HepG2 (cell line): ENCODE measurements at regions not wholly inside any gene's neighbourhood (a gene's known extent, or its start where the extent isn't known, plus 50 kb on each side); places are given as distances from the start of the nearest gene placed in this dataset.

ENCODE experiments used
- ATAC-seq: fragments of 200-7000 bp; cut with Tn5 transposase; 3 replicates; pipeline ENCODE4 v1.9.1; 2020; ENCODE audit warnings: mild to moderate bottlenecking, moderate library complexity
- BruUV-seq: library from RNA; stranded (reverse); fragments of 400-500 nt; replicated peaks from 2 replicates; lab custom pipeline; 2021; lab: Mats Ljungman, UMichigan
- CTCF ChIA-PET: fragments of 300-600 bp; formaldehyde crosslinking; extraction: SDS; loops from one replicate; lab custom pipeline; 2021; ENCODE audit warnings: low total read pairs, inconsistent platforms, low intra/inter-chr PET ratio; lab: Yijun Ruan, JAX
- POLR2A ChIA-PET: fragments of 350-600 bp; sonication (Branson Sonifier 250); formaldehyde crosslinking; loops from one replicate; lab custom pipeline; 2020; ENCODE audit warnings: antibody characterized with exemption, inconsistent platforms; lab: Yijun Ruan, JAX
- DNase-seq: peaks from one replicate; pipeline ENCODE4 v3.0.0-alpha.2; 2015; ENCODE audit warnings: low spot score
- FAIRE-seq: peaks from 3 replicates; lab custom pipeline; 2011; peaks lifted over from hg19 to GRCh38; lab: Jason Lieb, UNC
- H2AFZ ChIP-seq: one replicate; pipeline ENCODE4 v1.6.1; 2011; ENCODE audit warnings: low read length, inconsistent platforms
- H3K27ac ChIP-seq: fragments of 300-600 bp; 3 replicates; pipeline ENCODE4 v1.8.0; 2011; ENCODE audit warnings: mixed run types, mild to moderate bottlenecking, mixed read lengths, low read length, inconsistent platforms; ENCODE audit not compliant: insufficient read depth; ENCODE audit errors: extremely low read length
- H3K27me3 ChIP-seq, 2 experiments: fragments of 200-600 bp in 1 of 2; 2 replicates in 1 of 2; 3 replicates in 1 of 2; pipeline versions ENCODE4 v1.6.0 to v1.8.0; 2011; ENCODE audit warnings: low read length in 2 of 2, mild to moderate bottlenecking in 2 of 2, moderate library complexity in 2 of 2, inconsistent platforms in 1 of 2; ENCODE audit not compliant: insufficient read depth in 2 of 2, control insufficient read depth in 1 of 2
- H3K36me3 ChIP-seq, 2 experiments: fragments of 200-600 bp in 1 of 2; replicated peaks in 1 of 2; 2 replicates in 1 of 2; 3 replicates in 1 of 2; pipeline versions ENCODE4 v1.5.1 to v1.8.0; 2011; ENCODE audit warnings: low read length in 2 of 2, inconsistent platforms in 1 of 2; ENCODE audit not compliant: insufficient read depth in 2 of 2, control insufficient read depth in 1 of 2
- H3K4me1 ChIP-seq: 2 replicates; pipeline ENCODE4 v1.5.1; 2012; ENCODE audit warnings: low read length, inconsistent platforms; ENCODE audit not compliant: insufficient read depth
- H3K4me2 ChIP-seq: 2 replicates; pipeline ENCODE4 v1.6.0; 2011; ENCODE audit warnings: low read depth, low read length, inconsistent platforms
- H3K4me3 ChIP-seq, 3 experiments: fragments of 200-600 bp in 1 of 3; sonication (generic), shearing (Covaris generic) in 1 of 3; replicated peaks in 1 of 3; 2 replicates each; pipeline ENCODE4 v1.5.1; 2011 to 2016; ENCODE audit warnings: low read length in 3 of 3, inconsistent platforms in 2 of 3, low read depth in 2 of 3, mild to moderate bottlenecking in 2 of 3, control low read depth in 1 of 3, mixed read lengths in 1 of 3; ENCODE audit not compliant: insufficient read depth in 1 of 3
- H3K79me2 ChIP-seq: one replicate; pipeline ENCODE4 v1.6.1; 2011; ENCODE audit warnings: low read length, inconsistent platforms; ENCODE audit not compliant: insufficient read depth
- H3K9ac ChIP-seq: 2 replicates; pipeline ENCODE4 v1.6.0; 2011; ENCODE audit warnings: mild to moderate bottlenecking, low read depth, low read length, inconsistent platforms; ENCODE audit not compliant: insufficient read depth
- H3K9me3 ChIP-seq: 2 replicates; pipeline ENCODE4 v1.5.1; 2012; ENCODE audit warnings: mild to moderate bottlenecking, low read length
- H4K20me1 ChIP-seq: 2 replicates; pipeline ENCODE4 v1.6.0; 2011; ENCODE audit warnings: inconsistent platforms, mild to moderate bottlenecking, low read length, moderate library complexity; ENCODE audit not compliant: insufficient read depth
- MTA1 ChIP-seq: sonication (generic); formaldehyde crosslinking; IDR thresholded peaks from 2 replicates; pipeline ENCODE4 v1.4.0; 2020; ENCODE audit warnings: missing genetic modification reagents, mild to moderate bottlenecking, borderline replicate concordance
- MTF2 ChIP-seq: sonication (generic); formaldehyde crosslinking; IDR thresholded peaks from 2 replicates; pipeline ENCODE4 v1.5.0; 2020; ENCODE audit warnings: missing genetic modification reagents, borderline replicate concordance
- NFRKB ChIP-seq: fragments of 450-650 bp; IDR thresholded peaks from 2 replicates; pipeline ENCODE4 v1.6.1; 2017
- SNRNP70 ChIP-seq: fragments of 200-400 bp; formaldehyde crosslinking; IDR thresholded peaks from 2 replicates; pipeline ENCODE4 v1.6.1; 2017; ENCODE audit warnings: mild to moderate bottlenecking, low read depth, low read length, moderate library complexity
- ZFP36L1 ChIP-seq: sonication (generic); formaldehyde crosslinking; IDR thresholded peaks from 2 replicates; pipeline ENCODE4 v1.8.0; 2022; ENCODE audit warnings: mild to moderate bottlenecking, missing genetic modification reagents, moderate library complexity
- ZNF556 ChIP-seq: sonication (generic); formaldehyde crosslinking; IDR thresholded peaks from 2 replicates; pipeline ENCODE4 v1.4.0; 2020; ENCODE audit warnings: mild to moderate bottlenecking, missing genetic modification reagents, borderline replicate concordance
- whole genome bisulfite sequencing: methylation state at CpG from one replicate; pipeline ENCODE4 v1.1.6; 2017; ENCODE audit warnings: low lambda C conversion rate; 5-methylcytosine and 5-hydroxymethylcytosine counted together
- in situ Hi-C: cut with HindIII; loops from 2 replicates; pipeline ENCODE4 v1.10.0; 2017; ENCODE audit warnings: low pct_unique_long_range_greater_than_20kb; ENCODE audit not compliant: extremely low pct_ligation_motif_present
- intact Hi-C: fragments of 100-400 bp; cut with micrococcal nuclease; formaldehyde crosslinking; loops from one replicate; pipeline ENCODE4 v1.10.0; 2022; ENCODE audit not compliant: unreplicated experiment
- TF ChIP-seq, protein P1 (sequence below): IDR thresholded peaks from 2 replicates; pipeline ENCODE4 v1.6.1; 2018; ENCODE audit warnings: missing genetic modification reagents
- TF ChIP-seq, protein P2 (sequence below): sonication (generic); formaldehyde crosslinking; IDR thresholded peaks from 2 replicates; pipeline ENCODE4 v1.5.0; 2020; ENCODE audit warnings: missing genetic modification reagents, mild to moderate bottlenecking, borderline replicate concordance
- TF ChIP-seq, protein P3 (sequence below): sonication (generic); formaldehyde crosslinking; IDR thresholded peaks from 2 replicates; pipeline ENCODE4 v1.4.0; 2020; ENCODE audit warnings: missing genetic modification reagents

DNA sequence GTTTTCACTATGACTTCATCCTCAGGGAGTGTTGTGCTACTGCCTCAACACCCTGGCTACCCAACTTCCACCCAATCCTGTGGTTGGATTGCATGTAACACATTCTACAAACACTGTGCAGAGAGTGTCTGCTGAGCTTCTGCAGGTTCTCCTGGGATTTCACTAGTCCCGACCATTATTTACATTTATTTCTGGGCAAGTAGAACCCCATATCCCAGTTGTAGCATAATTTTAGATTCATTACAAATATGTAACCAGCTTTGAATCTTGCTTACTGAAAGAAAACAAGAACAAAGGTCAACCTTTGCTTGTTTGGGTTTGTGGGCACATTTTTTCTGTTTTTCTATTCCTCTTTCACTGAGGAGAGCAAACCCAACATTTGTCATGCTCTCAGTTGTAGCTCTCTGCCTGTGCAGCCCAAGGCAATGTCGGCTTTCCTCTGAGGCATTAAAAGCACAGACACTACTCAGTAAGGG, 2036.1 kb upstream of the LRRTM1 start:
- no peak for ATAC-seq
- Histone ChIP-seq H3K27ac (no peak overlapping the region), H3K4me2 (no peak overlapping the region), H3K4me3 (no peak overlapping the region), H3K36me3 (no peaks in the 10 kb centered on the region), H2AFZ (no peak overlapping the region)
- CTCF ChIA-PET, result no interaction called here
- POLR2A ChIA-PET, result no interaction called here
- DNase-seq, result no peak
- 3% methylated on average over 2 of the region's 2 CpGs for WGBS
- TF ChIP-seq MTA1 (CRISPR knock-in tag) (no peak), MTF2 (CRISPR knock-in tag) (no peak), NFRKB (no peak), SNRNP70 (no peak), ZNF556 (CRISPR knock-in tag) (no peak), ZFP36L1 (CRISPR knock-in tag) (no peak)
- TF ChIP-seq, protein P1, sequence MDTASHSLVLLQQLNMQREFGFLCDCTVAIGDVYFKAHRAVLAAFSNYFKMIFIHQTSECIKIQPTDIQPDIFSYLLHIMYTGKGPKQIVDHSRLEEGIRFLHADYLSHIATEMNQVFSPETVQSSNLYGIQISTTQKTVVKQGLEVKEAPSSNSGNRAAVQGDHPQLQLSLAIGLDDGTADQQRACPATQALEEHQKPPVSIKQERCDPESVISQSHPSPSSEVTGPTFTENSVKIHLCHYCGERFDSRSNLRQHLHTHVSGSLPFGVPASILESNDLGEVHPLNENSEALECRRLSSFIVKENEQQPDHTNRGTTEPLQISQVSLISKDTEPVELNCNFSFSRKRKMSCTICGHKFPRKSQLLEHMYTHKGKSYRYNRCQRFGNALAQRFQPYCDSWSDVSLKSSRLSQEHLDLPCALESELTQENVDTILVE (CRISPR knock-in tag), result no peak
- TF ChIP-seq, protein P2, sequence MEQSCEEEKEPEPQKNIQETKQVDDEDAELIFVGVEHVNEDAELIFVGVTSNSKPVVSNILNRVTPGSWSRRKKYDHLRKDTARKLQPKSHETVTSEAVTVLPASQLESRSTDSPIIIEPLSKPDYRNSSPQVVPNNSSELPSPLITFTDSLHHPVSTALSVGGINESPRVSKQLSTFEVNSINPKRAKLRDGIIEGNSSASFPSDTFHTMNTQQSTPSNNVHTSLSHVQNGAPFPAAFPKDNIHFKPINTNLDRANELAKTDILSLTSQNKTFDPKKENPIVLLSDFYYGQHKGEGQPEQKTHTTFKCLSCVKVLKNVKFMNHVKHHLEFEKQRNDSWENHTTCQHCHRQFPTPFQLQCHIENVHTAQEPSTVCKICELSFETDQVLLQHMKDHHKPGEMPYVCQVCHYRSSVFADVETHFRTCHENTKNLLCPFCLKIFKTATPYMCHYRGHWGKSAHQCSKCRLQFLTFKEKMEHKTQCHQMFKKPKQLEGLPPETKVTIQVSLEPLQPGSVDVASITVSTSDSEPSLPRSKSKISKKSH (CRISPR knock-in tag), result no peak
- TF ChIP-seq, protein P3, sequence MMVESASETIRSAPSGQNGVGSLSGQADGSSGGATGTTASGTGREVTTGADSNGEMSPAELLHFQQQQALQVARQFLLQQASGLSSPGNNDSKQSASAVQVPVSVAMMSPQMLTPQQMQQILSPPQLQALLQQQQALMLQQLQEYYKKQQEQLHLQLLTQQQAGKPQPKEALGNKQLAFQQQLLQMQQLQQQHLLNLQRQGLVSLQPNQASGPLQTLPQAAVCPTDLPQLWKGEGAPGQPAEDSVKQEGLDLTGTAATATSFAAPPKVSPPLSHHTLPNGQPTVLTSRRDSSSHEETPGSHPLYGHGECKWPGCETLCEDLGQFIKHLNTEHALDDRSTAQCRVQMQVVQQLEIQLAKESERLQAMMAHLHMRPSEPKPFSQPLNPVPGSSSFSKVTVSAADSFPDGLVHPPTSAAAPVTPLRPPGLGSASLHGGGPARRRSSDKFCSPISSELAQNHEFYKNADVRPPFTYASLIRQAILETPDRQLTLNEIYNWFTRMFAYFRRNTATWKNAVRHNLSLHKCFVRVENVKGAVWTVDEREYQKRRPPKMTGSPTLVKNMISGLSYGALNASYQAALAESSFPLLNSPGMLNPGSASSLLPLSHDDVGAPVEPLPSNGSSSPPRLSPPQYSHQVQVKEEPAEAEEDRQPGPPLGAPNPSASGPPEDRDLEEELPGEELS, result no peak
- TF ChIP-seq, all 625 proteins: peak for 0
- no peak for FAIRE-seq
- Histone ChIP-seq H3K9ac (no peak overlapping the region), H3K79me2 (no peaks in the 10 kb centered on the region), H3K4me1 (no peaks in the 10 kb centered on the region), H3K27me3 (no peaks in the 10 kb centered on the region; a peak in 1 of 5 replicates), H4K20me1 (no peaks in the 10 kb centered on the region), H3K9me3 (no peaks in the 10 kb centered on the region)
- intact Hi-C loops, result loop anchor here (5.0 kb wide), 2 partner anchors 857 to 1477 kb away; no protein-coding TSS in a partner anchor
- no TSS peak for BruUV-seq
- in situ Hi-C loops, result no loop called here
